ENCODE measurements at regions not wholly inside any gene's neighbourhood (a gene's known extent, or its start where the extent isn't known, plus 50 kb on each side); places are given as distances from the start of the nearest gene placed in this dataset.

GRCh38 chr3:55246033-55246432 lies 241.1 kb downstream of the WNT5A start:
- TF ChIP-seq, protein P1, sequence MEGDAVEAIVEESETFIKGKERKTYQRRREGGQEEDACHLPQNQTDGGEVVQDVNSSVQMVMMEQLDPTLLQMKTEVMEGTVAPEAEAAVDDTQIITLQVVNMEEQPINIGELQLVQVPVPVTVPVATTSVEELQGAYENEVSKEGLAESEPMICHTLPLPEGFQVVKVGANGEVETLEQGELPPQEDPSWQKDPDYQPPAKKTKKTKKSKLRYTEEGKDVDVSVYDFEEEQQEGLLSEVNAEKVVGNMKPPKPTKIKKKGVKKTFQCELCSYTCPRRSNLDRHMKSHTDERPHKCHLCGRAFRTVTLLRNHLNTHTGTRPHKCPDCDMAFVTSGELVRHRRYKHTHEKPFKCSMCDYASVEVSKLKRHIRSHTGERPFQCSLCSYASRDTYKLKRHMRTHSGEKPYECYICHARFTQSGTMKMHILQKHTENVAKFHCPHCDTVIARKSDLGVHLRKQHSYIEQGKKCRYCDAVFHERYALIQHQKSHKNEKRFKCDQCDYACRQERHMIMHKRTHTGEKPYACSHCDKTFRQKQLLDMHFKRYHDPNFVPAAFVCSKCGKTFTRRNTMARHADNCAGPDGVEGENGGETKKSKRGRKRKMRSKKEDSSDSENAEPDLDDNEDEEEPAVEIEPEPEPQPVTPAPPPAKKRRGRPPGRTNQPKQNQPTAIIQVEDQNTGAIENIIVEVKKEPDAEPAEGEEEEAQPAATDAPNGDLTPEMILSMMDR (IDR thresholded peaks at IDR 0.05), result no peak

- TF ChIP-seq, protein P1 (IDR thresholded peaks at IDR 0.05), result no peak
These were observed 241.8 kb downstream of the WNT5A start for GRCh38 chr3:55245351-55245750.

DNA sequence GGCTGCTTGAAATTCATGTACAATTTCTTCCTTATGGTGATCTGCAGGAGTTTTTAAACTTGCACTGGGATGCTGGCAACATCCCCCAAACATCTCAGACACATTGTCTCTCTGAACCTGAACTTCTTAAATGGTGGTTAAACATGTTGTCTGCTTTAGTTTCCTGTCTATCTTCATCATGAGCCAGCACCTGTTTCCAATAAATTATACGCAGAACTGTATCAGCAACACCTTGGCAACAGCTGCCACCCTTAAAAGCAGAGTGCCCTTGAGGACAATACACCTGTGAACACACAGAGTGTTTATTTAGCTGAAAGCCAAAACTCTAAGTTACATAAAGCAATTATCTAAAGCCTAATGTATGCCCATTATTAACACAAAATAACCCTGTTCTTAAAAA lies 242.9 kb downstream of the WNT5A start:
- TF ChIP-seq, protein P1 (IDR thresholded peaks at IDR 0.05), result no peak

- TF ChIP-seq, protein P1 (IDR thresholded peaks at IDR 0.05), result no peak
These were observed 243.4 kb downstream of the WNT5A start for GRCh38 chr3:55243678-55244077.

GRCh38 chr3:55242921-55243320 lies 244.2 kb downstream of the WNT5A start:
- TF ChIP-seq, protein P1 (IDR thresholded peaks at IDR 0.05), result no peak

DNA sequence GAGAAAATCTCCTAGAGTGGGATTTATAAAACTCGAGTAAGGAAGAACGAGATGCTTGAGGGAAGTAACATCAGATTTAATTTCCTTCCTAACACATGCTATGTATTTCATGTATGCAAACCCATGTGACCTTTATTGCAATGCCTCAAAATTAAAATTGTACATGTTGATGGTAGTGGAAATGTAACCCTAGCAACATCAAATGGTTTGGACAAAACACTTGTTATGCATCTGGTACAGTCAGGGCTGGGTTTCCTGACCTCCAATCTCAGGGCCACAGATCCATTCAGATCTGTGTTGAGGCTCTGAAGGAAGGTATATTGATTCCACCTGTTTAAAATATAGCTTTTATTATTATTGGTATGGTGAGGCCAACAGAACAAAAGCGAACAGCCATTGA lies 246.0 kb downstream of the WNT5A start:
- TF ChIP-seq, protein P1 (IDR thresholded peaks at IDR 0.05), result no peak

GRCh38 chr3:55235416-55235815 lies 251.7 kb downstream of the WNT5A start:
- TF ChIP-seq, protein P1 (IDR thresholded peaks at IDR 0.05), result no peak

- TF ChIP-seq, protein P1 (IDR thresholded peaks at IDR 0.05), result no peak
These were observed 260.4 kb downstream of the WNT5A start for GRCh38 chr3:55226696-55227095.
